Memory B cell (primary cell): ENCODE measurements at regions not wholly inside any gene's neighbourhood (a gene's known extent, or its start where the extent isn't known, plus 50 kb on each side); places are given as distances from the start of the nearest gene placed in this dataset.

ENCODE experiments used
- ATAC-seq: fragments of 150-1000 bp; cut with Tn5 transposase; 2 replicates; pipeline ENCODE4 v1.10.0; 2021; ENCODE audit warnings: low read depth, mild to moderate bottlenecking, moderate library complexity
- DNase-seq, 2 donors: peaks; one replicate each; pipeline ENCODE4 v3.0.0; 2022; ENCODE audit warnings: low spot score in 2 of 2
- H3K27ac Mint-ChIP-seq: one replicate; pipeline ENCODE4 v1.8.0; 2022; ENCODE audit warnings: mild to moderate bottlenecking, moderate library complexity, mixed read lengths
- H3K27me3 Mint-ChIP-seq: one replicate; pipeline ENCODE4 v1.8.0; 2022; ENCODE audit warnings: mixed read lengths
- H3K36me3 Mint-ChIP-seq: one replicate; pipeline ENCODE4 v1.8.0; 2022; ENCODE audit warnings: mild to moderate bottlenecking, mixed read lengths
- H3K4me1 Mint-ChIP-seq: one replicate; pipeline ENCODE4 v1.8.0; 2022; ENCODE audit warnings: mixed read lengths
- H3K4me3 Mint-ChIP-seq: one replicate; pipeline ENCODE4 v1.8.0; 2022; ENCODE audit warnings: mild to moderate bottlenecking, moderate library complexity, mixed read lengths
- H3K9me3 Mint-ChIP-seq: one replicate; pipeline ENCODE4 v1.8.0; 2022; ENCODE audit warnings: mixed read lengths

DNA sequence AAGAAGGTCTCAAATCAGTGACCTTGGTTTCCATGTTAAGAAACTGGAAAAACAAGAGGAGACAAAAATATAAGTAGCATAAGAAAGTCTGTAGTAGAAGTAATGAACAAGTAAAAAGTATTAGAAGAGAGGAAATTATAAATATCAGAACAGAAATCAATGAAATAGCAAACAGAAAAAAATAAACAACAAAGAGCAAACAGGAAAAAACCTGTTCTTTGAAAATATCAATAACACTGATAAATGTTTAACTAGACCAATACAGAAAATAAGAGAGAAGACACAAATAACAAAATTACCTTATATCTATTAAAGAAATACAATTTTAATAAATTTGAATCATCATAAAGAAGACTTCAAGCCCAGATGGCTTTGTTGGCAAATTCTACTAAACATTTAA, 113.3 kb downstream of the MAIP1 start:
- Mint-ChIP-seq H3K36me3 (no peaks in the 10 kb centered on the region), H3K4me3 (no peak overlapping the region), H3K9me3 (peaks cover 9% of the 10 kb centered on the region), H3K4me1 (no peaks in the 10 kb centered on the region), H3K27me3 (peaks cover 3% of the 10 kb centered on the region), H3K27ac (no peak overlapping the region)
- ATAC-seq (no peak), DNase-seq (no peak)

DNA sequence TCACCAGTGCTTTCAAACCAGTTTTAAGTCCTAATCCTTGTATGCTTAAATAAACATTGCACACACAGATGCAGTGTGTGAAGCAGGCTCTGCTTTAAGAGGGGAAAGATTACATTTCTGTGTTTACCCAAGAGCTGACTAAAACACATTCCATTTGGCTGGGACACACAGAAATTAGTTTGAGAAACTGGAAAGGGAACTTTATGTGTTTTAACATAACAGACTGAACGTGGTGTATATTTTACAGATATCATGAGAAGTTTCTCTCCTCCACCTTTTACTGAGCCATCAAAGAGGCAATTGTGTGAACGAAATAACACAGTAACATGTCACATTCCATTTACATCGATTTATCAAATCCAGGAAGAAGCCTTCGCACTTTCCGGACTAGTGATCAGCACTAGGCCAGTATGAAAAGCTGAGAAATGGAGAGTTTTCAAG, 121.8 kb downstream of the MAIP1 start:
- DNase-seq, result no peak
- ATAC-seq, result no peak
- Mint-ChIP-seq H3K36me3 (no peaks in the 10 kb centered on the region), H3K27ac (no peak overlapping the region), H3K27me3 (no peaks in the 10 kb centered on the region), H3K4me3 (no peak overlapping the region), H3K4me1 (no peaks in the 10 kb centered on the region), H3K9me3 (peaks cover 4% of the 10 kb centered on the region)

DNA sequence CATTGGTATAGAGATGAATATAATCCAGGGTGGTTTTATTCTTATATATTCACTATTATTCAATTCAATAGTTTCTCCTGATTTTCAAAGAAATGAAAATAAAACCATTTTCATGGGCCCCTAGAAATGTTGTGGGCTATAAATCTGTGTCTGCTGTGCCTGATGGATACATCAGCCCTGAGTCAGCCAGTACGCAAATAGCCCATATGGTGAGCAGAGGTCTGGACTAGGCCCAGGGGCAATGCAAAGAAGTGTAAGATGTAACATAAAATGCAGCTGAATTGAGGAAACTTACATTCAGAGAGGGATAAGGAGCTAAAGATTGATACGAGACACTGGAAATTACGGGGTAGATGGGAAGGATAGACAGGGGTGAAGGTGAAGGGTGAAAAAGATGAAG, 122.5 kb downstream of the MAIP1 start:
- Mint-ChIP-seq H3K4me1 (no peaks in the 10 kb centered on the region), H3K27me3 (peaks cover 3% of the 10 kb centered on the region), H3K4me3 (no peak overlapping the region), H3K27ac (no peak overlapping the region), H3K36me3 (no peaks in the 10 kb centered on the region), H3K9me3 (peaks cover 2% of the 10 kb centered on the region)
- ATAC-seq (no peak), DNase-seq (no peak)

DNA sequence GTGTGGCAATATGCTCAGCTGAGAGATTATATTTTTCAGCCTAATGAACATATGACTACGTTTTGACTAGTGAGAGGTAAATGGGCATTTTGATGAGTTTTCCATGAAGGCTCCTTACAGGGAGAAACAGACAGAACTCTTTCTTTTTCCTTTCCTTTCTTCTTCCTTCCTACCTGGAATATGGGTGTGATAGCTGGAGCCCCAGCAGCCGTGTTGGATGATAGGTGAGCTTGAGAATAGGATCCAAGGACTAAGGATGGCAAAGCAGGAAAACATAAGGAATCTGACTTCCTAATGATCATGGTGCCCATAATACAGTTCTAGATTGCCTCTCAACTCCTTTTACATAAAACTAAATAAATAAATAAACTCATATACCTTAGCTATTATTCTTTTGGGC, 124.0 kb downstream of the MAIP1 start:
- Mint-ChIP-seq H3K27me3 (peaks cover 3% of the 10 kb centered on the region), H3K27ac (no peak overlapping the region)
- no peak for ATAC-seq

DNA sequence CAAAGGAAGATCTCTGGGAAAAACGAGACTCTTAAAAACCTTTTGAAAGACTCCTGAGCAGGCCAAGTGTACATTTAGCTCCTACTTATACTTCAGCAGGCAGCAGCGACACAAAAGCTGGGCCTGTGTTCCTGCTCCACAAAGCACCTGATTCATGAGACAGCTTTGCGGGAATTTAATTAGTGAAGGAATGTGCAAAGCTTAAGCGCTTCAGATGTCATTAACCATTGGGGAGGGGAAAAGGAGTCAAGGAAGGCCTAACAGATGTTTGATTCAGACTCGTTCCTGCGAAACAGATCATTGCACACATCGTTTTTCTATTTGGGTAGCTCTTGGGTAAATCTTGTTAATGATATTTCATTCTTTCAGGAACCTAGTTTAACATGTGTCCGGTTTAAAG, 125.9 kb downstream of the MAIP1 start:
- DNase-seq (no peak), ATAC-seq (no peak)
- no peak overlapping the region for H3K27ac Mint-ChIP-seq
- peaks cover 3% of the 10 kb centered on the region for H3K27me3 Mint-ChIP-seq
- no peaks in the 10 kb centered on the region for H3K4me1 Mint-ChIP-seq
- no peaks in the 10 kb centered on the region for H3K36me3 Mint-ChIP-seq
- no peaks in the 10 kb centered on the region for H3K9me3 Mint-ChIP-seq
- no peak overlapping the region for H3K4me3 Mint-ChIP-seq

More for the DNA sequence above, 124.0 kb downstream of the MAIP1 start:
- H3K4me1 Mint-ChIP-seq, result no peaks in the 10 kb centered on the region
- no peaks in the 10 kb centered on the region for H3K36me3 Mint-ChIP-seq
- no peak overlapping the region for H3K4me3 Mint-ChIP-seq
- no peaks in the 10 kb centered on the region for H3K9me3 Mint-ChIP-seq
- no peak for DNase-seq

DNA sequence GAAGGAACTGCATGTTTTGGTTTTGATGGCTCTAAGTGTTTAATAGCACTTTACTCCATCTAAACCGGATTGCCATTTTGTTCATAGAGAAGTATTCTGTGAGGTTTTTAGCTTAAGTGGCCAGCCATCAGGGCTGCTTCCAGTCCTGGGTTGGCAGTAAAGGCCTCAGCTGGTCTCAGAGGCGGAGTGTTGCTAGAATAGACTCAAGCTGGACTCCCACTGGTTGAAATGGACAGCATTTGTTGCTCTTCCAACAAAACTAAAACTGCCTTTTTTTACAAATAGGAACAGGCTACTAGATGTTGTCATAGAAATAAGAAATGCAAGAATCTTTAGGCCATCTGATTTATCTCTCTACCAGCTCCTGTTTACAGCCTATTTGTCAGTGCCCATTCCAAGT, 126.4 kb downstream of the MAIP1 start:
- no peaks in the 10 kb centered on the region for H3K4me1 Mint-ChIP-seq
- peaks cover 3% of the 10 kb centered on the region for H3K27me3 Mint-ChIP-seq
- DNase-seq (no peak), ATAC-seq (no peak)
- no peak overlapping the region for H3K4me3 Mint-ChIP-seq
- no peaks in the 10 kb centered on the region for H3K36me3 Mint-ChIP-seq
- H3K9me3 Mint-ChIP-seq, result no peaks in the 10 kb centered on the region
- H3K27ac Mint-ChIP-seq, result no peak overlapping the region

DNA sequence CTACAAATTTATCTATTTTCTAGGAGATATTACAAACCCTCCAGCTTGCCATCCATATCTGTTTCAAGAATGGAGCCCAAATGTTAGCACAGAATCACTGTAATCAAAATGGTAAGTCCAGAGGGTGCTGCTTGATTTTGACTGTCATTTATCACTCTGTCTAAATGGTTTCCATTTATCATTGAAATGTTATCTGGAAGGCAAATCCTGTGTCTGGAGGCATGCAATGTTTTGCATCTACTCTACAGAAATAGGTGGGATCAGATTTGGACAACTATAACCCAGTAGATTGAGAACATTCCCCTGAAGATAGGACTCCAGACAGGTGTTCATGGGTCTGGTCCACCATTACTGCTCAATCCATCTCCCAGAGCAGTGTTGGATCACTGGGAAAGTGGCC, 128.7 kb downstream of the MAIP1 start:
- no peaks in the 10 kb centered on the region for H3K9me3 Mint-ChIP-seq
- no peaks in the 10 kb centered on the region for H3K4me1 Mint-ChIP-seq
- DNase-seq (no peak), ATAC-seq (no peak)
- H3K4me3 Mint-ChIP-seq, result no peak overlapping the region
- H3K27me3 Mint-ChIP-seq, result peaks cover 3% of the 10 kb centered on the region
- no peaks in the 10 kb centered on the region for H3K36me3 Mint-ChIP-seq
- no peak overlapping the region for H3K27ac Mint-ChIP-seq

DNA sequence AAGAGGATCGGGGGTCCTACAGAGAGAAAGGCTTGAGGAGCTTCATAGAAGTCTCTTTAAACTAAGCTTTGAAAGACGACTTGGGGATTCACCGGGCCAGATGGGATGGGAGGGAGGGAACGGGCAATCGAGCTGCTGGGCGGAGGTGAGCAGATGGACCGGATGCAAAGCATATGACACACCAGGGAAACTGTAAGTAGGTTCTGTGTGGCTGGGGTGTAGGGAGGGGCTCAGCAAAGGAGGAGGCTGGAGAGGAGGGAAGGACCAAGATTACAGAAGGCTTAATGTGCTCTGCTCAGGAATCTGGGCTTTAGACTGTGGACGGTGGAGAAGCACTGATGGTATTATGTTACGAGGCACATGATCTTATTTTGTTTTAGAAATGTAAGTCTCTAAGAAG, 131.5 kb downstream of the MAIP1 start:
- no peak for DNase-seq

DNA sequence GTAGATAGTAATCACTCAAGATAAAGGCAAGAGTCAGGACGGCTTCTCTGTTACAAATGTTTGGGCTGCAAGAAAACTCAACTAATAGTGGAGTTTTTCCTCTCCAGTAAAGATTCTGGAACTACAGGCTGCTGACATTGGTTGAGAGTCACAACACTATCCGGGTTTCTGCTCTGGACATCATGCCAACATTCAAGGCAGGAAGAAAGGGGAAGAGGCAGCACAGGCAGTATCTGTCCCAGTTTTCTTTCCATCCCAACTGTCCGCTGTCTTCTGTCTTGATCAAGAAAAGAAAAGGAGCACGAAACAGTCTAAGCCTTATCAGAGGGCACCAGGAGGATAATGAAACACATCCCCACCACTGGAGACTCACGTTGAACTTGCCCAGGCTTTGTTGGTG, 132.1 kb downstream of the MAIP1 start:
- no peak for DNase-seq
- H3K36me3 Mint-ChIP-seq, result no peaks in the 10 kb centered on the region
- ATAC-seq, result no peak
- no peak overlapping the region for H3K27ac Mint-ChIP-seq
- H3K4me3 Mint-ChIP-seq, result no peak overlapping the region
- no peaks in the 10 kb centered on the region for H3K4me1 Mint-ChIP-seq
- H3K27me3 Mint-ChIP-seq, result peaks cover 3% of the 10 kb centered on the region
- no peaks in the 10 kb centered on the region for H3K9me3 Mint-ChIP-seq

More for the DNA sequence above, 131.5 kb downstream of the MAIP1 start:
- Mint-ChIP-seq H3K4me3 (no peak overlapping the region), H3K4me1 (no peaks in the 10 kb centered on the region), H3K9me3 (no peaks in the 10 kb centered on the region), H3K27me3 (peaks cover 3% of the 10 kb centered on the region), H3K27ac (no peak overlapping the region), H3K36me3 (no peaks in the 10 kb centered on the region)
- no peak for ATAC-seq

DNA sequence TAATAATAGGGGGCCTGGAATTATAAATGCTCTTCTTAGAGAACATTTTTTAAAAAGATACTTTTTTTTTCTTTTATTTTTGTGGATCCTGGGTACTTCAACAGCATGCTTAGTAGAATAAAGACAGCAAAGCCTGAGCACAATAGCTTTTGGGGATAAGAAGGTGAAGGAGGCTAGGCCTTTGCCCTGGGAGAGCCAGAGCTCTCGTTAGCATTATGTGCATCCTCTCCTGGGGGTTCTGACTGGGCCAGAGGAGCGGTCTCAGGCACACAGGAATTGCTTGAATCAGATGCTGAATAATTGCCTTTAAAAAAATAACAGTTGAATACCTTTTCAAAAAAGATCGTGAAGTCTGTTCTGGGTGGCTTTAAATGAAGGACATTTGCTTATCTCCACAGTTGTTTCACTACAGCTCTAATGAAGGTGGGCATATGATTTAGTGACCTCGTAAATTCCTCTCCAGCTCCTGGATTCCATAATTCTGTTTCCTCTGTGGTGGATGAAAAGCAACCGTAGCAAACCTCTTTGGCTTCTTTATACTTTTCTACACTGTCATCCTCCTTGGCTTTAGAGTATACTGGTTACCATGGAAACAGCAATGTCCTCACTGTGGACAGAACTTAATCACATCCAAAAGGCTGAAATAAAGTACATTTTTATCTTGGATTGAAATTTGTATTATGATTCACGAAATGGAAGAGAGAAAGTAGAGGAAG, 133.8 kb downstream of the MAIP1 start:
- Mint-ChIP-seq H3K4me3 (no peak overlapping the region), H3K27ac (no peak overlapping the region), H3K27me3 (peaks cover 2% of the 10 kb centered on the region), H3K4me1 (no peaks in the 10 kb centered on the region), H3K9me3 (no peaks in the 10 kb centered on the region), H3K36me3 (no peaks in the 10 kb centered on the region)
- ATAC-seq (no peak), DNase-seq (no peak)

DNA sequence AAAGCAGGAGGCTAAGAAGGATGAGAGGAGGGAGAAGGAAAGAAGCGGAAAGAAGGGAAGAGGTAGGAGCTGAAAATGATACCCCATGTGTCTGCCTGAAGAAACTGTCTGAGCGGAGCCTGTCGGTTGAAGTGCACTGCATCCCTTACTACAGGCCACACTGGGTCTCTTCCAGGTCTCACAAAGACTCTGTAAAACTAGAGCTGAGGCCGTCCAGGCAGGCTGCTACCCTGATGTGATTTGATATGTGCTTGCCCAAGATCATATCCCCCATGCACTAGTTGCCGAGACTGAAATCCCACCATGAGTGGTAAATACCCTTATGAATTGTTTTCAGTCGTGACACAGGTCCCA, 134.4 kb downstream of the MAIP1 start:
- Mint-ChIP-seq H3K27ac (no peak overlapping the region), H3K4me1 (no peaks in the 10 kb centered on the region), H3K27me3 (peaks cover 2% of the 10 kb centered on the region), H3K4me3 (no peak overlapping the region), H3K9me3 (no peaks in the 10 kb centered on the region), H3K36me3 (no peaks in the 10 kb centered on the region)
- DNase-seq (no peak), ATAC-seq (no peak)

DNA sequence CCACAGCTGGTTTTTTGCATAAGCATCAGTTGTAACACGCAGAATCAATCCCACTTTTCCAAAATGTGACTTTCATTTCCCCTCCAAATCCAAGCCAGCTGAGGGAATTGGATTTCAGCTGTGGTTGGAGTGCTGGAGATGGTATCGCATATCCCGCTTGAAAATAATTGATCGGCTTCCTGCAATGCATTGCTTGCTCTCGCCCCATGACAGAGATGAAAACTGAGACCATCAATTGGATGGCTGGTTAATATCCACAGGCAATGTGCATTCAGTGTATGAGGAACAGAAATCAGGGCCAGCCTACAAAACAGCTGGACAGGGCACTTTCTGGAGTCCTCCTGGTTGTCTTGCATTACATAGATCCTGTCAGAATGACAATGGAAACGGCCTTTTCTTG, 135.3 kb downstream of the MAIP1 start:
- H3K4me3 Mint-ChIP-seq, result no peak overlapping the region
- no peaks in the 10 kb centered on the region for H3K4me1 Mint-ChIP-seq
- no peaks in the 10 kb centered on the region for H3K36me3 Mint-ChIP-seq
- peaks cover 1% of the 10 kb centered on the region for H3K9me3 Mint-ChIP-seq
- no peak for DNase-seq
- H3K27me3 Mint-ChIP-seq, result peaks cover 2% of the 10 kb centered on the region
- ATAC-seq, result no peak
- no peak overlapping the region for H3K27ac Mint-ChIP-seq

DNA sequence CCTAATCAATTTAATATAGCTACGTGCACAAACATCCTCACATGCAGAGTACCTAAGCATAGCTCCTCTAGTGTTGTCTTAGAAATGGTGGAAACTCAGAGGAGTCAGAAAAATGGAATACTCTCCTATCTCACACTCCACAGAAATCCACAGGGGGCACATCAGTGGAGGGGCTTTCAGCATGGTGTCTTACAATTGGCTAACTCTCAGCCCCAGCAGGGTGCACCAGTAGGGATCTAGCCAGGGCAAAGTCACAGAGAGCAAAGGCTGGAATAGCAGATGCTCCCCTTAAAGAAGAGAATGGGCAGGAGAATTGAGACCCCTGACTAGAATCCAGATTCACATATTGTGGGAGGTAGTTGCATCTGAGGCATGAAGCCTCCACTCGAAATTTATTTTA, 135.7 kb downstream of the MAIP1 start:
- peaks cover 1% of the 10 kb centered on the region for H3K9me3 Mint-ChIP-seq
- peaks cover 2% of the 10 kb centered on the region for H3K27me3 Mint-ChIP-seq
- ATAC-seq, result no peak
- H3K4me1 Mint-ChIP-seq, result no peaks in the 10 kb centered on the region
- H3K4me3 Mint-ChIP-seq, result no peak overlapping the region
- no peaks in the 10 kb centered on the region for H3K36me3 Mint-ChIP-seq
- H3K27ac Mint-ChIP-seq, result no peak overlapping the region
- no peak for DNase-seq

DNA sequence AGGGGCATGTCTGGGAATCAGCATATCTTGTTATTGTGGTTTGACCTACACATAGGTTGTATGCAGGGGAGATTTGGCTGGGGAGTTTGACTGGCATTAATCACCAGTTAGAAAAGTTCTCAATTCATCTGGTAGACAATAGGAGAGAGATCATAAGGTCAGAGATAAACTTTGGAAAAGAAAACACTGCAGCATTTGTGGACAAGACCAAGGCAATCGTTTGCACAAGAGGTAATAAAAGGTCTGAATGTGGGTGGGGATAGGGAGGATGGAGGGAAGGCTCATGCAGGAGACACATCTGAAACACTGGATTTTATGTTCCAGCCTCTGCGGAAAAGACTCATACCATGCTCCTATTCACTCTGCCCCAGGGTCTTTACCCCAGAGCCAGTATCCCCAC, 136.9 kb downstream of the MAIP1 start:
- H3K27ac Mint-ChIP-seq, result no peak overlapping the region
- no peak for DNase-seq
- no peak for ATAC-seq
- H3K9me3 Mint-ChIP-seq, result peaks cover 3% of the 10 kb centered on the region
- H3K36me3 Mint-ChIP-seq, result no peaks in the 10 kb centered on the region
- no peaks in the 10 kb centered on the region for H3K4me1 Mint-ChIP-seq
- H3K4me3 Mint-ChIP-seq, result no peak overlapping the region
- H3K27me3 Mint-ChIP-seq, result peaks cover 2% of the 10 kb centered on the region

DNA sequence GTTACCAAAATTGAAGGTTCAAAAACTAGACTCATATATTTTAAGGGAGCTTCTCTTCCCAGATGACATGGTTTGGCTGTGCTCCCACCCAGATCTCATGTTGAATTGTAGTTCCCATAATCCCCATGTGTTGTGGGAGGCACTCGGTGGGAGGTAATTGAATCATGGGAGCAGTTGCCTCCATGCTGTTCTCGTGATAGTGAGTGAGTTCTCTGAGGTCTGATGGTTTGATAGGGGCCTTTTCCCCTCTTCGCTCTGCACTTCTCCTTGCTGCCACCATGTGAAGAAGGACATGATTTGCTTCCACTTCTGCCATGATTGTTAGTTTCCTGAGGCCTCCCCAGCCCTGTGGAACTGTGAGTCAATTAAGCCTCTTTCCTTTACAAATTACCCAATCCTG, 140.1 kb downstream of the MAIP1 start:
- ATAC-seq (no peak), DNase-seq (no peak)
- Mint-ChIP-seq H3K27ac (no peak overlapping the region), H3K4me1 (no peaks in the 10 kb centered on the region), H3K9me3 (peaks cover 3% of the 10 kb centered on the region), H3K36me3 (no peaks in the 10 kb centered on the region), H3K4me3 (no peak overlapping the region), H3K27me3 (peaks cover 2% of the 10 kb centered on the region)
